ENCODE measurements at regions not wholly inside any gene's neighbourhood (a gene's known extent, or its start where the extent isn't known, plus 50 kb on each side); places are given as distances from the start of the nearest gene placed in this dataset.

GRCh38 chr11:23404225-23405160, 544.2 kb upstream of the CCDC179 start:
- TF ChIP-seq CTCF (IDR thresholded peaks at IDR 0.05) (no peak), POLR2A (IDR thresholded peaks at IDR 0.05) (no peak)

All from suprapubic skin (tissue), 3 donors.